Choroid plexus epithelial cell (primary cell): ENCODE measurements at regions not wholly inside any gene's neighbourhood (a gene's known extent, or its start where the extent isn't known, plus 50 kb on each side); places are given as distances from the start of the nearest gene placed in this dataset.

Source experiments
- DNase-seq: peaks from one replicate; pipeline ENCODE4 v3.0.0-alpha.2; 2010; ENCODE audit warnings: low read depth
- H3K4me3 ChIP-seq: 2 replicates; pipeline ENCODE4 v1.5.1; 2011; ENCODE audit warnings: low read depth, mild to moderate bottlenecking, control low read depth, low read length, moderate library complexity
- TF ChIP-seq, protein P1 (sequence below): conservative IDR thresholded peaks from 2 replicates; pipeline ENCODE4 v1.5.1; 2011; ENCODE audit warnings: low read depth, mild to moderate bottlenecking, control low read depth, inconsistent platforms, low read length, moderate library complexity

DNA sequence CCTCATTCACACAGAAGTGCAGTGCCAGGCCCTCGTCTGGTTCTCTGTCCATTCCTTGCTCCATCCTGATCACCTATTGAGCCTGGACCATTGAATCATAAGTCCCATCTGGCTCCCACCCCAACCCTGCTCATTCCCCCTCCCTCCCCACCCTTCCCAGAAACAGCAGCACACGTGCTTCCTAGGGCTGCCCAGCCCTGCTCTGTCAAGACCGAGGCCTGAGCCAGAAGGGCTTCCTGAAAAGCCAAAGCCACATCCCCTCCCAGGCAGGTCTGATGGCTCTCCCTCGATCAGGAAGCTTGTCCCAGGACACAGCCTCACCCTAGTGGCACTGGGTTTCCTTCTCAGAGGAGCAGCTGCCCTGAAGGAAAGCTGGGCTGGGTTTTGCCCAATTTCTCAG, 79.8 kb upstream of the FZD7 start:
- DNase-seq = no peak
- H3K4me3 ChIP-seq = no peak overlapping the region
- TF ChIP-seq, protein P1, sequence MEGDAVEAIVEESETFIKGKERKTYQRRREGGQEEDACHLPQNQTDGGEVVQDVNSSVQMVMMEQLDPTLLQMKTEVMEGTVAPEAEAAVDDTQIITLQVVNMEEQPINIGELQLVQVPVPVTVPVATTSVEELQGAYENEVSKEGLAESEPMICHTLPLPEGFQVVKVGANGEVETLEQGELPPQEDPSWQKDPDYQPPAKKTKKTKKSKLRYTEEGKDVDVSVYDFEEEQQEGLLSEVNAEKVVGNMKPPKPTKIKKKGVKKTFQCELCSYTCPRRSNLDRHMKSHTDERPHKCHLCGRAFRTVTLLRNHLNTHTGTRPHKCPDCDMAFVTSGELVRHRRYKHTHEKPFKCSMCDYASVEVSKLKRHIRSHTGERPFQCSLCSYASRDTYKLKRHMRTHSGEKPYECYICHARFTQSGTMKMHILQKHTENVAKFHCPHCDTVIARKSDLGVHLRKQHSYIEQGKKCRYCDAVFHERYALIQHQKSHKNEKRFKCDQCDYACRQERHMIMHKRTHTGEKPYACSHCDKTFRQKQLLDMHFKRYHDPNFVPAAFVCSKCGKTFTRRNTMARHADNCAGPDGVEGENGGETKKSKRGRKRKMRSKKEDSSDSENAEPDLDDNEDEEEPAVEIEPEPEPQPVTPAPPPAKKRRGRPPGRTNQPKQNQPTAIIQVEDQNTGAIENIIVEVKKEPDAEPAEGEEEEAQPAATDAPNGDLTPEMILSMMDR = no peak

DNA sequence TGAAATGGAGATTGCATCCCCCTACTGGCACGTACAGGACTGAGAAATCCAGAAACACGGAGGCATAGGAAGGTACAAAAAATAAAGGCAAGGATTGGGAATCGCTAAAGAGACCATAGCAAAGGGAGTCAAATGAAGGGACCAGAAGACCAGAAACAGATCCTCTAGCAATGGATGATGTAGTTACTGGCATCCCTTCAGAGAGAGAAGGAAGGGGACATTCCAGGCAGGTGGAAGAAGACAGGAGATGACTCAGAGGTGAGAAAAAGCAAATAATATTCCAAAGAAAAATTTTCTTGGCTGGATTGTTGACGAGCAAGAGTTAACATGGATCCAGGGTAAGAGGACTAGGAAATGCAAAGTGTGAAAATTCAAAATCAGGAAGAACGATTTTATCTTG, 78.4 kb upstream of the FZD7 start:
- H3K4me3 ChIP-seq = no peak overlapping the region
- TF ChIP-seq, protein P1 = no peak
- no peak for DNase-seq

DNA sequence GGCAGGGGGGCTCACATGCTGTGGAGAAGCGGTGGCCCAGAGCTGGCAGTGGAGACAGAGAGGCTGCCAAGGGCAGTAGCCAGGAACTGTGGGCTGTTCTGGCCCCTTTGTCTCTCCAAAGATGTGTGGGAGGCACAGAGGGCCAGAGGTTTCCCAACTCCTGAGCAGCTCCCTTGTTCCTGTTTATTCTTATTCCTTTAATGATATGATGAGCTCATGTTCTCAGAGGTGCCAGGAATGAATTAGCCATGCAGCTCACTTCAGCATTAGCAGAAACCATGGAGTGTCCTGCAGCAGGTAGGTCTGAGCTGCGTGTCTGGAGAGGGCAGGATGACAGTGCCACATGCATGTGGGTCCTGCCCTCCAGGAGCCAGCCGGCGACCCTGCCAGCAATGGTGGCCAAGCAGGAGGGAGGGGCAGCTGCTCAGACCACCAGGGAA, 77.9 kb upstream of the FZD7 start:
- TF ChIP-seq, protein P1 = no peak
- no peak overlapping the region for H3K4me3 ChIP-seq

DNA sequence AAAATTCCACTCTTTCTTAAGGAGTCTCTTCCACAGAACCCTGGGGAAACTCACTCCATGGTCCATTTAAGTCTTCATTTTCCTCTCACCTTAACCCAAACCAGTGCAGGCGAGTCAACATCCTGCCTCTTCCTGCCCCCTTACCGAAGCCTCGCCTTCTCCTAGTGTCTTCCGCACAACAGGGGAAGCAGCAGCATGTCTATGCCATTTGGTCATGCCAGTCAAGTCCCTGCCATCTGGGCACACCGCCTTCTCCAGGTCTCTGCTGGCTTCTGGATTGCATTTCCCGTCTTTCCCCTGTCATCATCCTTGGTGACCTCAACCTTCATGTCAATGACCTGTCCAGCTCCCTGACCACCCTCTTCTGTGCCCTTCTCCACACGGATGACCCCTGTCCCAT, 77.3 kb upstream of the FZD7 start:
- DNase-seq = no peak
- H3K4me3 ChIP-seq = no peak overlapping the region
- TF ChIP-seq, protein P1 = no peak

More for the DNA sequence above, 77.9 kb upstream of the FZD7 start:
- no peak for DNase-seq

DNA sequence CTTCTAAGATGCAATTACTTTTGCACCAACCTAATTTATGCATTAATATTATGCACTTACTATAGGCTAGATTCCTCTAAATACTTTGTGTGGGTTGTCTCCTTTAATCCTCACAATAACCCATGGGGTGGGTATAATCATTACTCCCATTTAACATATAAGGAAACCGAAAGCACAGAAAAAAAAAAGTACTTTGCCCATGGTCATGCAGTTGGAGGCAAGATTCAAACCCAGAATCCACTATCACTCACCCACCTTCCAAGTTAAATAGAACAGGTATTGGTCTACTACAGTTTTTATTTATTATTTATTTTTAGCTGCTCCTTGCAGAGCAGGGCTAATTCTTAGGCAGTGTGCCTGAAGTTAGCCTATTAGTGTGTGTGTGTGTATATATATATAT, 76.6 kb upstream of the FZD7 start:
- TF ChIP-seq, protein P1 = no peak
- no peak for DNase-seq
- H3K4me3 ChIP-seq = no peak overlapping the region

DNA sequence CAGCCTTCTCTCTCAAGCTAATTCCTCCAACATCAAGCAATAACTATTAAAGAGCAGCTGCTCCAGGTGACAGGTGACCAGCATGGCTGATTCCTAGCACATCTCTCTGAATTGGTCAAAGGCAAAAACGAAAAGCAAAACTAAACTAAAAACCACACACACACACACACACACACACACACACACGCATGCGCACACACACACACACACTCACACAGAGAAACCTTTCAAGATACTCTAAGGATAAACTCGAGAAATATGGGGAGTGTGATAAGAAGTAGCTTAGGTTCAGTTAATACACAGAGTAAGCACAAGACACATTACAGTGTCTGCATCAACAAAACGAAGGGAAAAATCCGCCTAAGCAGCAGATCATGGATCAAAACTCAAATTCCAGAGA, 74.5 kb upstream of the FZD7 start:
- no peak for DNase-seq
- no peak overlapping the region for H3K4me3 ChIP-seq
- TF ChIP-seq, protein P1 = no peak

DNA sequence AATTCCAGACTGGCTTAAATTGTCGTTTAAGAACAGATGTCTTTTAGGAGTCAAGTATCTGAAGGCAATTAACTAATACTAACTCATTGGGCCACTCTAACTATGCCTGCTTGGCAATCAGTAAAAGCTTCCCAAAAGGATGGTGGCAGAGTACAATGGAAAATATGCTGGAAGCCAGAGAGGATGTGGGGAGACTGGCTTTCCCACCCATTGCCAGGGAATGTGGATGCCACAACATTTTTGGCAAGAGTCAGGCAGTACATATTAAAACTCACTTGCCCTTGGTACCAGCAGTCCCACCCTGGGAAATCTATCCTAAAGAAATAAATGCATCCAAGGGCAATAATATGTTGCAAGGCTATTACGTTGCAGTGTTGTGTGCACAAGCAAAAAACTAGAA, 74.0 kb upstream of the FZD7 start:
- H3K4me3 ChIP-seq = no peak overlapping the region
- DNase-seq = no peak
- TF ChIP-seq, protein P1 = no peak
